ENCODE measurements at regions not wholly inside any gene's neighbourhood (a gene's known extent, or its start where the extent isn't known, plus 50 kb on each side); places are given as distances from the start of the nearest gene placed in this dataset.

- ChIA-PET POLR2A (interaction anchor here (0.7 kb wide), 1 partner anchor 10 kb away, joined by 3 read pairs; no protein-coding TSS in a partner anchor), CTCF (no interaction called here)
- Mint-ChIP-seq H3K27ac (ENCODE audit: low read depth, unreplicated experiment) (no peak overlapping the region), H3K27me3 (ENCODE audit: insufficient read depth, unreplicated experiment) (no peaks in the 10 kb centered on the region), H3K36me3 (ENCODE audit: insufficient read depth, unreplicated experiment) (no peaks in the 10 kb centered on the region), H3K4me1 (ENCODE audit: insufficient read depth, unreplicated experiment) (no peaks in the 10 kb centered on the region), H3K4me3 (ENCODE audit: unreplicated experiment) (no peak overlapping the region), H3K9me3 (ENCODE audit: unreplicated experiment) (peaks cover 5% of the 10 kb centered on the region)
- BruUV-seq (replicated peaks): no TSS peak
- no peak for DNase-seq (ENCODE audit: unreplicated experiment)
- TF ChIP-seq CTCF (IDR thresholded peaks at IDR 0.05; ENCODE audit: unreplicated experiment): no peak
- intact Hi-C loops (cut with micrococcal nuclease): no loop called here
Observed at GRCh38 chr2:52512760-52513159, 1254.8 kb upstream of the CHAC2 start.

GRCh38 chr2:52510432-52510831 lies 1257.2 kb upstream of the CHAC2 start:
- ChIA-PET POLR2A (no interaction called here), CTCF (no interaction called here)
- BruUV-seq (replicated peaks): no TSS peak
- no peaks in the 10 kb centered on the region for H3K4me1 Mint-ChIP-seq (ENCODE audit: insufficient read depth, unreplicated experiment)
- TF ChIP-seq CTCF (IDR thresholded peaks at IDR 0.05; ENCODE audit: unreplicated experiment): no peak
- H3K36me3 Mint-ChIP-seq (ENCODE audit: insufficient read depth, unreplicated experiment): no peaks in the 10 kb centered on the region
- intact Hi-C loops (cut with micrococcal nuclease): no loop called here
- DNase-seq (ENCODE audit: unreplicated experiment): no peak
- no peak overlapping the region for H3K4me3 Mint-ChIP-seq (ENCODE audit: unreplicated experiment)
- no peak overlapping the region for H3K27ac Mint-ChIP-seq (ENCODE audit: low read depth, unreplicated experiment)
- no peaks in the 10 kb centered on the region for H3K27me3 Mint-ChIP-seq (ENCODE audit: insufficient read depth, unreplicated experiment)
- H3K9me3 Mint-ChIP-seq (ENCODE audit: unreplicated experiment): peaks cover 5% of the 10 kb centered on the region

GRCh38 chr2:52502476-52502860 lies 1265.1 kb upstream of the CHAC2 start:
- no peaks in the 10 kb centered on the region for H3K9me3 Mint-ChIP-seq (ENCODE audit: unreplicated experiment)
- no peaks in the 10 kb centered on the region for H3K4me1 Mint-ChIP-seq (ENCODE audit: insufficient read depth, unreplicated experiment)
- H3K4me3 Mint-ChIP-seq (ENCODE audit: unreplicated experiment): no peak overlapping the region
- H3K27me3 Mint-ChIP-seq (ENCODE audit: insufficient read depth, unreplicated experiment): no peaks in the 10 kb centered on the region
- POLR2A ChIA-PET: interaction anchor here (1.0 kb wide), 1 partner anchor 10 kb away, joined by 3 read pairs; no protein-coding TSS in a partner anchor
- no TSS peak for BruUV-seq (replicated peaks)
- H3K36me3 Mint-ChIP-seq (ENCODE audit: insufficient read depth, unreplicated experiment): no peaks in the 10 kb centered on the region
- DNase-seq (ENCODE audit: unreplicated experiment): no peak
- CTCF ChIA-PET: no interaction called here
- intact Hi-C loops (cut with micrococcal nuclease): no loop called here
- no peak for TF ChIP-seq CTCF (IDR thresholded peaks at IDR 0.05; ENCODE audit: unreplicated experiment)
- no peak overlapping the region for H3K27ac Mint-ChIP-seq (ENCODE audit: low read depth, unreplicated experiment)

- CTCF ChIA-PET: no interaction called here
- Mint-ChIP-seq H3K4me3 (ENCODE audit: unreplicated experiment) (no peak overlapping the region), H3K9me3 (ENCODE audit: unreplicated experiment) (no peaks in the 10 kb centered on the region), H3K27me3 (ENCODE audit: insufficient read depth, unreplicated experiment) (no peaks in the 10 kb centered on the region), H3K27ac (ENCODE audit: low read depth, unreplicated experiment) (no peak overlapping the region), H3K4me1 (ENCODE audit: insufficient read depth, unreplicated experiment) (no peaks in the 10 kb centered on the region), H3K36me3 (ENCODE audit: insufficient read depth, unreplicated experiment) (no peaks in the 10 kb centered on the region)
- DNase-seq (ENCODE audit: unreplicated experiment): no peak
- no peak for TF ChIP-seq CTCF (IDR thresholded peaks at IDR 0.05; ENCODE audit: unreplicated experiment)
- BruUV-seq (replicated peaks): no TSS peak
- POLR2A ChIA-PET: no interaction called here
- intact Hi-C loops (cut with micrococcal nuclease): no loop called here
Observed at GRCh38 chr2:52501715-52502475, 1265.7 kb upstream of the CHAC2 start.
